ENCODE measurements at regions not wholly inside any gene's neighbourhood (a gene's known extent, or its start where the extent isn't known, plus 50 kb on each side); places are given as distances from the start of the nearest gene placed in this dataset.

DNA sequence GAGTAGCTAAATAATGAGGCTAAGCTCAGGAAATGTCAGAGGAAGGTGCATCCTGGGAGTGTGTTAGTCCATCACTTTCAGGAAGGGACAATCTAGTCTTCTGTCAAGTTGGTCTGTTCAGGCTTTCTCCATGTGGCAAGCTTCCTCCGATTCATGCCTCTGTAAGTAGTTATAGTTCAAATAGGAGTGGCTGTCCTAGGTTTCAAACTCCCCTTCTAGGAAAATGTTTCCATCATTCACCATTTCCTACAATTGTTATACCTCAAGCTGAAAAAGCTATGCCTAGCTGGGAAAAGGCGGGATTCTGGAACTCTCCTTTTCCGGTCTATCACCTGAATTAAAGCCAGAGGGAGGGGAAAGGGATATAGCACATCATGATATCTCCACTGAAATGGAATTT is 287.7 kb upstream of the ZSWIM2 start:
- Histone ChIP-seq H3K27me3 (ENCODE audit: control insufficient read depth, insufficient read depth, low read length) (no peaks in the 10 kb centered on the region), H3K27ac (ENCODE audit: low read length) (no peak overlapping the region), H3K4me1 (ENCODE audit: control insufficient read depth, insufficient read depth, low read length) (no peaks in the 10 kb centered on the region), H3K36me3 (ENCODE audit: control insufficient read depth, insufficient read depth, low read length) (no peaks in the 10 kb centered on the region), H3K4me3 (ENCODE audit: low read length) (no peak overlapping the region), H3K9me3 (ENCODE audit: control insufficient read depth, insufficient read depth, low read length) (no peaks in the 10 kb centered on the region)
- no peak overlapping the region for H3K4me3 Mint-ChIP-seq
- no peaks in the 10 kb centered on the region for H3K36me3 Mint-ChIP-seq
- ATAC-seq (no peak), DNase-seq (no peak)
- H3K27me3 Mint-ChIP-seq (ENCODE audit: low read depth in 2 of 2): no peaks in the 10 kb centered on the region
- H3K4me1 Mint-ChIP-seq: no peaks in the 10 kb centered on the region
- H3K9me3 Mint-ChIP-seq: peaks cover 4 to 8% of the 10 kb centered on the region in 2 donors
- 87% methylated on average over 2 of the region's 3 CpGs for WGBS (ENCODE audit: insufficient coverage)
- intact Hi-C loops (cut with micrococcal nuclease): no loop called here
- H3K27ac Mint-ChIP-seq: no peak overlapping the region
- TF ChIP-seq, protein P1, sequence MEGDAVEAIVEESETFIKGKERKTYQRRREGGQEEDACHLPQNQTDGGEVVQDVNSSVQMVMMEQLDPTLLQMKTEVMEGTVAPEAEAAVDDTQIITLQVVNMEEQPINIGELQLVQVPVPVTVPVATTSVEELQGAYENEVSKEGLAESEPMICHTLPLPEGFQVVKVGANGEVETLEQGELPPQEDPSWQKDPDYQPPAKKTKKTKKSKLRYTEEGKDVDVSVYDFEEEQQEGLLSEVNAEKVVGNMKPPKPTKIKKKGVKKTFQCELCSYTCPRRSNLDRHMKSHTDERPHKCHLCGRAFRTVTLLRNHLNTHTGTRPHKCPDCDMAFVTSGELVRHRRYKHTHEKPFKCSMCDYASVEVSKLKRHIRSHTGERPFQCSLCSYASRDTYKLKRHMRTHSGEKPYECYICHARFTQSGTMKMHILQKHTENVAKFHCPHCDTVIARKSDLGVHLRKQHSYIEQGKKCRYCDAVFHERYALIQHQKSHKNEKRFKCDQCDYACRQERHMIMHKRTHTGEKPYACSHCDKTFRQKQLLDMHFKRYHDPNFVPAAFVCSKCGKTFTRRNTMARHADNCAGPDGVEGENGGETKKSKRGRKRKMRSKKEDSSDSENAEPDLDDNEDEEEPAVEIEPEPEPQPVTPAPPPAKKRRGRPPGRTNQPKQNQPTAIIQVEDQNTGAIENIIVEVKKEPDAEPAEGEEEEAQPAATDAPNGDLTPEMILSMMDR (IDR thresholded peaks at IDR 0.05): no peak

DNA sequence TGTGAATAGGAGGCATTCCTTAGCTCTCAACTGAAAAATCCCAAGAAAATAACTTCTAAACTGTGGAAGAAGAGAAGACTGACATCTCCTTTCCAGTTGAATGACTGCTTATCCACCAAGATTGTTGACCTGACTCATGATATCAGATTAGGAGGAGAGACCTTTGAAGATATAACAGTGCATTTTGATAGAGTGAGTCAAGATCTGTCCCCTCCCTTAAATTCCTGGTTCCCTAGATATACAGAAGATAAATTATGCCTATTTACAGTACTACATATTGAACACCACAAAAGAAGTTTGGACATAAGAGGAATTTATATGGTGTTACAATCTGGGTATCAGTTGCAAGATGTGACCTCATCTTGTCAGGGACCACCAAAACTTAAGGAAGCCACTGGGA is 285.3 kb upstream of the ZSWIM2 start:
- Histone ChIP-seq H3K36me3 (ENCODE audit: control insufficient read depth, insufficient read depth, low read length) (no peaks in the 10 kb centered on the region), H3K9me3 (ENCODE audit: control insufficient read depth, insufficient read depth, low read length) (no peaks in the 10 kb centered on the region), H3K27me3 (ENCODE audit: control insufficient read depth, insufficient read depth, low read length) (no peaks in the 10 kb centered on the region), H3K4me3 (ENCODE audit: low read length) (no peak overlapping the region), H3K4me1 (ENCODE audit: control insufficient read depth, insufficient read depth, low read length) (no peaks in the 10 kb centered on the region), H3K27ac (ENCODE audit: low read length) (no peak overlapping the region)
- ATAC-seq (no peak), DNase-seq (no peak)
- no peak overlapping the region for H3K4me3 Mint-ChIP-seq
- H3K27me3 Mint-ChIP-seq (ENCODE audit: low read depth in 2 of 2): no peaks in the 10 kb centered on the region
- H3K9me3 Mint-ChIP-seq: peaks cover 4 to 10% of the 10 kb centered on the region in 2 donors
- TF ChIP-seq, protein P1 (IDR thresholded peaks at IDR 0.05): no peak
- intact Hi-C loops (cut with micrococcal nuclease): no loop called here
- H3K36me3 Mint-ChIP-seq: no peaks in the 10 kb centered on the region
- H3K27ac Mint-ChIP-seq: no peak overlapping the region
- no peaks in the 10 kb centered on the region for H3K4me1 Mint-ChIP-seq

DNA sequence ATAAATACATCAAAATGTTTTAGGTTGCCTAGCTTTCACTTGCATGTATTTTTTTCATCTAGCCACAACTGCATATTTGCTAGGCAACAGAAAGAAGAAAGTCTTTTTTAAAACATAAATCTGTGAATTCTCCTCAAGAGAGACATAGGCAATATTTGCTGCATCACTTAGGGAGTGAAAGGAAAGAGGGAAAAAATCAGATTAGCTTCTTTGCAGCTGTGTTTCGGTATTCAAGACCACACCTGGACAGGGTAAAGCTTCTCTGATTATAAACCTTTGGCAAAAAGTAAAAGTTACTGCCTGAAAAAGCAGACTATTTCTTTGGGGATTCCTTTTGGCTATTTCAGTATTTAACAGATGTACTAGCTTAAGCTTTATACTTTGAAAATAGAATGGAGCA is 280.9 kb upstream of the ZSWIM2 start:
- Histone ChIP-seq H3K36me3 (ENCODE audit: control insufficient read depth, insufficient read depth, low read length) (no peaks in the 10 kb centered on the region), H3K9me3 (ENCODE audit: control insufficient read depth, insufficient read depth, low read length) (no peaks in the 10 kb centered on the region), H3K27me3 (ENCODE audit: control insufficient read depth, insufficient read depth, low read length) (no peaks in the 10 kb centered on the region), H3K27ac (ENCODE audit: low read length) (no peak overlapping the region), H3K4me1 (ENCODE audit: control insufficient read depth, insufficient read depth, low read length) (no peaks in the 10 kb centered on the region), H3K4me3 (ENCODE audit: low read length) (no peak overlapping the region)
- DNase-seq: no peak
- no peaks in the 10 kb centered on the region for H3K36me3 Mint-ChIP-seq
- TF ChIP-seq, protein P1 (IDR thresholded peaks at IDR 0.05): no peak
- no peak overlapping the region for H3K27ac Mint-ChIP-seq
- intact Hi-C loops (cut with micrococcal nuclease): no loop called here
- no peaks in the 10 kb centered on the region for H3K27me3 Mint-ChIP-seq (ENCODE audit: low read depth in 2 of 2)
- H3K4me1 Mint-ChIP-seq: no peaks in the 10 kb centered on the region
- WGBS (ENCODE audit: insufficient coverage): 78% methylated on average over 1 of the region's 1 CpG
- no peak overlapping the region for H3K4me3 Mint-ChIP-seq
- H3K9me3 Mint-ChIP-seq: peaks cover 7 to 21% of the 10 kb centered on the region in 2 donors
- no peak for ATAC-seq

DNA sequence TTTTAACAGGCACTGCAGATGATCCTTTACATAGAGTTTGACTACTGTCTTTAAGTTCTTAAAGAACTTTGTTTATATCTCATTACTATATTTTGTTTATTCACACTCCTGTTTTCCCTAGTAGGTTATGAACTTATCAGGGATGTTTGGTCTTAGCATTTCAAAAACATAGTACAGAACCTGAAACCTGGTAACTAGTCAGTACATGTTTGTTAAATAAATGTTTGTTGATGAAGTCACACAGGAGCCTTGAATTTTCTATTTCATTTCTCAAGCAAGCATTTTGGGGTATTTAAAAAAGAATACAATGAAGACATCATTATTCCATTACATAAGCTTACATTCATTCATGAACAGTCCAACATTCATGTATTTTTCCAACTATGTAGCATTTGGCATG is 280.3 kb upstream of the ZSWIM2 start:
- H3K27me3 Mint-ChIP-seq (ENCODE audit: low read depth in 2 of 2): no peaks in the 10 kb centered on the region
- DNase-seq (no peak), ATAC-seq (no peak)
- H3K36me3 ChIP-seq (ENCODE audit: control insufficient read depth, insufficient read depth, low read length): no peaks in the 10 kb centered on the region
- peaks cover 7 to 20% of the 10 kb centered on the region in 2 donors for H3K9me3 Mint-ChIP-seq
- intact Hi-C loops (cut with micrococcal nuclease): no loop called here
- H3K9me3 ChIP-seq (ENCODE audit: control insufficient read depth, insufficient read depth, low read length): no peaks in the 10 kb centered on the region
- no peak overlapping the region for H3K27ac ChIP-seq (ENCODE audit: low read length)
- H3K4me3 ChIP-seq (ENCODE audit: low read length): no peak overlapping the region
- TF ChIP-seq, protein P1 (IDR thresholded peaks at IDR 0.05): no peak
- H3K27ac Mint-ChIP-seq: no peak overlapping the region
- H3K4me1 ChIP-seq (ENCODE audit: control insufficient read depth, insufficient read depth, low read length): no peaks in the 10 kb centered on the region
- H3K4me1 Mint-ChIP-seq: no peaks in the 10 kb centered on the region
- H3K4me3 Mint-ChIP-seq: no peak overlapping the region
- H3K36me3 Mint-ChIP-seq: no peaks in the 10 kb centered on the region
- H3K27me3 ChIP-seq (ENCODE audit: control insufficient read depth, insufficient read depth, low read length): no peaks in the 10 kb centered on the region

Measured in natural killer cell (primary cell).